ENCODE measurements at regions not wholly inside any gene's neighbourhood (a gene's known extent, or its start where the extent isn't known, plus 50 kb on each side); places are given as distances from the start of the nearest gene placed in this dataset.

DNA sequence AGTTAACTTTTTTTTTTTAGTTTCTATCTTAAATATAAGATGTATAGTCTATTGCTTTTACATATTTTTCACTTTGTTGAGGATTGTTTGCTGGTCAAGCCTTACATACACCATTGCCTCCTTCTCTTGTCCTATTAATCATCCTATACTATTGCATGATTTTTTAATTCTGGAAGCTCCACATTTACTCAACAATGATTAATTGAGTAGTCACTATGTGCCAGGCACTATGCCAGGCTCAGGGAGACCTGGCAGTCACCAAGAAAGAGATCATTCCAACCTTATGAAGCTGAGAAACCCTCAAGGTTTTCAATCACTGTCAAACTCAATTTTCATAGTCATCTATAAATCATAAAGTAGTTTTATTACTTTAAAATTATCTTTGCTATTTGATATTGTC, 626.2 kb downstream of the IGSF11 start:
- DNase-seq: no peak

GRCh38 chr3:118412503-118412902, 622.1 kb downstream of the IGSF11 start:
- DNase-seq: no peak

DNA sequence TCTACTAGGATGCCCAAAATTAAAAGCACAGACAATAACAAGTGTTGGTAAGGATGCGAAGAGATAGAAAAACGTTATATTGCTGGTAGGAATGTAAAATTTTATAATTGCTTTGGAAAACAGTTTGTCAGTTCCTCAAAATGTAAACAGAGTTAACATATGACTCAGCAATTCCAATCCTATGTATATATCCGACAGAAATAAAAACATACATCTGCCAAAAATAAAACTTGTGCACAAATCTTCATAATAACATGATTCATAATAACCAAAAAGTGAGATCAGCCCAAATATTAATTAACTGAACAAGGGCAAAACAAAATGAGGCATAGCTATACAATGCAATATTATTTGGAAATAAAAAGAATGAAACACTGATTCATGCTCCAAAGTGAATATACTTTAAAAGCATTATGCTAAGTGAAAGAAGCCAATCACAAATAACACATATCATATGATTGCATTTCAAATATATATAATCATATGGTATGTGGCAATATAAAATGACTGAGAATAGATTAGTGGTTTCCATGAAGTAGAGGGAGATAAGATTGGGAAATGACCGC, 609.3 kb downstream of the IGSF11 start:
- no peak for DNase-seq

DNA sequence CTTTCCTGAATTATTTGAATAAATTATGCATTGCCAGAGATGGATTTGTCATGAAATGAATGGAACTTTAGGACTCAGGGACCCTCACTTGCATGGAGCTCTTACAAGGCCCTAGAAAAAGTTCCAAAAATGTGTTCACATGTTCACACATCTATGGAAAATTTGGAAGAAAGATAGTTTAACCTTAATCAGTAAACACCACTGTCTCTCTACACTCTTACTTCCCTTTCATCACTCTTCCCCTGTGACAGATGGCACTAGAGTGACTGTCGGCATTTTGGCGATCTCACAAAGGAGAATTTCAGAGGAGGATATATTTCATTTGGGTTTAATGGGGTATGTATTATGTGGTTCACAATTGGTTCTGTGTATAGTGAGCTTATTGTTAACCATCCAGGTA, 600.8 kb downstream of the IGSF11 start:
- DNase-seq: no peak

DNA sequence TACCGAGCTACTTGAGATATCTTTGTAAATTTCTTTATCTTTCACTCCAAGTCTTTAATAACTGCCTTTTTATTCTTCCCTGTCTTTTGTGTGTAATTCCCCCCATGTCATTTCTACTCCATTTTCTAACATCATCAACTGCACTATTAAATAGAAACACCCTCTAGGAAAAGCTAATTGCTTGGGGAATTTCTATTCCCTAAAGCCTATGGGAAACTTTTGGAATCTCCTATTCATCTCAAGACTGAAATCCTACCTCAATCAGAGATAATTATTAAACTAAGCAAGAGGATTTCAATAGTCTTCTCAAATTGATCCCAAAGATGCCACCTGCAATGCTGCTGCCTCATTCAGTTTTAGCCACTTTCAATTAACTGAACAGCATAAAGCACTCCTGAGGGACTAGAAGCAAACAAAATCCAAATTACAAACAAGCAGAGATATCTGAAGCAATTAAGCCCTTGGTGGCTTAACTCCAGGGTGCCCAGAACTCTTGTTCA, 598.7 kb downstream of the IGSF11 start:
- DNase-seq: no peak

GRCh38 chr3:118436697-118437262, 597.9 kb downstream of the IGSF11 start:
- no peak for DNase-seq

DNA sequence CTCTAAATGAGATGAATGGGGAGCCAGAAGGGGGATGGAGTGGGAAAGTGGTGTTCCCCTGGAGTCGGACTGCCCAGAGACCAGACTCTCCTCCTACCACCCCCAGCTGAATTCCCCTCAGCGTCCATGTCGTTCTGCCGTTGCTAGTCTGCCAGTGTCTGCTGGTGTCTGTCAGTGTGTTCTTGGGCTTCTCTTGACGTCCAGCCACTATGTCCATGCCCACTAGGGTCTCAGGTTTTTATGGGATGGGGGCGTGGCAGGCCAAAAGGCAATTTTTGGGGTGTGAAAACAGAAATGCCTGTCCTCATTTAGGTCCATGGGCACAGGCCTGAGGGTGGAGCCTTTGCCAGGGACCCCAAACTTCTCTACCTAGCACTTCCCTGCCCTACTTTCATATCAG, 589.6 kb downstream of the IGSF11 start:
- no peak for DNase-seq

GRCh38 chr3:118447339-118447738, 587.3 kb downstream of the IGSF11 start:
- no peak for DNase-seq

DNA sequence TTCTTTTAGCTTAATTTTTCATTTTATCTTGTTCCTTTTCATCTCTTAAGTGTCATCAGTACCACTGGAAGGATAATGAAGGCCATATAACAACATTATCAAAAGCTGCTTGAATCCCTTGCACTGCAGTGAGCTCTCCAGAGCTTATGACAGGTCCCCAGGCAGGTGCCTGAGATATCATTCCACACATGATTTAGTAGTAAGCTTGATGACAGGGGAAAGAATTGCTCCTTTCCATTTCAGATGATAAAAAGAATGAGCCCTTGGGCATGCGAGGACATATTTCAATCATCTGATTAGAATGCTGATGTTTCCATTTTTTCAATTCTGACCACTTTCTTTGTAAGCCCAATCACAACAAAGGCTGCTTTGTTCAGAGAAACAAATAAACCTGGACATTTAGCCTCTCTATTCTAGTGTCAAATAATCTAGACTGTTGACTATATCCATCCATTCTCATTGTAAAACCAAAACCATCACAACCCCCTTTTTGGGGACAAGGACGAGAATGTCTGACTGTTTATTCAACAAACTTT, 567.8 kb downstream of the IGSF11 start:
- DNase-seq: no peak

DNA sequence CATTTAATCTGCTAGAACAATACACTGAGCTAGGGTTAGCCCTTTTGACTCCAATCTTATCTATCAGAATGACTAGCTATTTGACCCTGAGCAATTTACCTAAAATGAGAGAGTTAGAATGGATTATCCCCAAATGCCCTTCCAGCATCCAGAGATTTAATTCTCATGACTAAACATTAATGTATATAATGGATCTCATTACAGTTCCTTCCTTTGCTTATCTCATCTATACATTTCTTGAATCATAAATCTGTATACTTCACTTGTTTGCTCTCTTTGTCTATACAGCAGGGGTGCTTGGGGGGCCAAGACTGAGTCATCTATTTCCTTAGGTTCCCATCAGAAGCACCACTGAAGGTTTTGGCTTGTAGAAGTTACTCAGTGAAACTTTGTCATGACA, 565.8 kb downstream of the IGSF11 start:
- DNase-seq: no peak

- no peak for DNase-seq
These were observed 562.1 kb downstream of the IGSF11 start for GRCh38 chr3:118472586-118472985.

DNA sequence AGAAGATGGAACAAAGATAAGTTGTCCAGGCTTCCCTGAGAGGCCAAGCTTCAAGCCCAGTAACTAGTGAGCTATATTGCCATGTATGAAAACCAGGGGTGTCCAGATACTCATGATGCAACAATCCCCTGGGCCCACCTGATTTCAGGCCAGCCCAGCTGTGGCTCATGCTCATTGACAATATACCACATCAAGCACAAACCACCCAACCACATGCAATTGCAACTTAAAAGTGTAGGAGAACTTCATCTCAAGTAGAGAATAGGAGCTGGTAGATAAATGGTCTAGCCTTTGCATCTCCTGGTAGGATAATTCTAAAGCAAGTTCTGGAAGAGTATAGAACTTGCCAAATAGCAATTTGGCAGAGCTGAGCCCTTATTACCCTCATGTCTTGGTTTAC, 561.3 kb downstream of the IGSF11 start:
- no peak for DNase-seq

DNA sequence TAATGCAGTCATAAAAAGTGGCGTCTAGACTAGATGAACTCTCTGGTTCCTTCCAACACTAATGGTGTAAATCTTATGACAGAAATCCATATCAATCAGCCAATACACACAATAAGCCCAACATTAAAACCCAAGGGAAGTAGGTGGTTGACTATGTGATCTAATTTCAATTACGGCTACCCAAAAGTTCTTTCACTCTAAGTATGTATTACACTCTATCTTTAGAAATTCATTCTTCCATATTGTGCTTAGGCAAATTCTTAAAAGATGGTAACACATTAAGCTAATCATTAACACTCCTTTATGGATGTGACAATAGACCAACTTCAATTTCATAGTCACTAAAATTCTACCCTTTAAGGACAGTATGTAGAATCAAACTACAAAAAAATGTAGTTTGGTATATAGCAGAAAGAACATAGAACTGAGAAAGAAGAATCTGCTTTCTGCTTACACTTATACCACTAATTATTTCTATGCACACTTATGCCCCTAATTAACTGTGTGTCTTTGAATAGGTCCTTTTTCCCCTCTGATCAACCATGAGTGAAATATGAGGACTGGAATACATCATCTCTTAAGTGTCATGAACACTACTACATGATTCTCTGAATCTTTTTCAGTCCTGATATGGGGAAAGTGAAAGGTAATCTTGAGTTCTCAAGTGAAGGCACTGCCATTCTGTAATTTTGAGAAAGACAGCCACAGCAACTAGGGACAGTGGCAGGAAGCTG, 557.6 kb downstream of the IGSF11 start:
- DNase-seq: no peak

DNA sequence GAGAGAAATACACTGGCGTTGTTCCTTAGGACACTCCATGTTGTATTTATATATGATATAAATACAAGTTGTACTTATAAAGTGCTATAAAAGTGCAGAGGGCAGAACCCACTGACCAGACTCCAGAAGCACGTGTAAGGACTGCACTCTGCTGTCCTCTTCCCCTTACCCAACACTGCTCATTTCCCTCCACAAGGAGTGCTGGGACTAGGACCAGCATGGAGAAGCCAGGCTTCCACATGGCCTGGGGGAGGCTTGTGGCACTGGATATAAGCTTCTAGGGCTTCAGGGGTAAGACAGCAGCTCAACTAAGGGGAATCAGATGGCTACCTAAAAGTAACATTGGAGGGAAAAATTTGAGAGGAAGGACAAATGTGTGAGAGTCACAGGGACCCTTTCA, 556.9 kb downstream of the IGSF11 start:
- no peak for DNase-seq

DNA sequence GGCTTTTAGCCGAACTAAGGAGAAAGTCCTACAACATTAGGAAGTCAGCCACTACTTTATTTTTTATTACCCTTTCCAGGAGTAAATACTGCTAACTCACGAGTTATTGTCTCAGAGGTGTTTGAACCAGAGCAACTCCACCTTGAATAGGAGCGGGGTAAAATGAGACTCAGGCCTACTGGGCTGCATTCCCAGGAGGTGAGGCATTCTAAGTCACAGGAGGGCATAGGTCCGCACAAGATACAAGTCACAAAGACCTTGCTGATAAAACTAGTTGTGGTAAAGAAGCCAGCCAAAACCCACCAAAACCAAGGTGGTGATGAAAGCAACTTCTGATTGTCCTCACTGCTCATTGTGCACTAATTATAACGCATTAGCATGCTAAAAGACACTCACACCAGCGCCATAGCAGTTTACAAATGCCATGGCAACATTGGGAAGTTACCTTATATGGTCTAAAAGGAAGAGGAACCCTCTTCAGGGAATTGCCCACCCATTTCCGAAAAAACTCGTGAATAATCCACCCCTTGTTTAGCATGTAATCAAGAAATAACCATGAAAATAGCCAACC, 555.9 kb downstream of the IGSF11 start:
- DNase-seq: no peak

DNA sequence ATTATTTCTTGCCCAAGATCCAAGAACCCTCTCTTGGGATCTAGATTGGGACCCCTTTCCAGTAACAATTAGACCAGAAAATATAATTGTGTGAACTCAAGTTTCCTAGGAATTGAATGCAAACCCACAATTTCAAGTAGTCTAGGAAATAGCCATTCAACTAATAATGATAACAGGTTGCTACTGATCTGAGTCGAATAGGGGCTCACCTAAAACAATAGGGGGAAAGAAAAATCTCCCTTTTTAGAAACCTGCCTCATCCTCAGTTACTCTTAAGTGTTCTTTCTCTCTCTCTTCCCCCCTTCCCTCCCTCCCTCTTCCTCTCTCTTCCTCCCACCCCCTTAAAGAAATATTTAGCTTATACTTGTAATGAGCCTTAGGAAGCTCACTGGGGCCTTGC, 555.3 kb downstream of the IGSF11 start:
- DNase-seq: no peak

DNA sequence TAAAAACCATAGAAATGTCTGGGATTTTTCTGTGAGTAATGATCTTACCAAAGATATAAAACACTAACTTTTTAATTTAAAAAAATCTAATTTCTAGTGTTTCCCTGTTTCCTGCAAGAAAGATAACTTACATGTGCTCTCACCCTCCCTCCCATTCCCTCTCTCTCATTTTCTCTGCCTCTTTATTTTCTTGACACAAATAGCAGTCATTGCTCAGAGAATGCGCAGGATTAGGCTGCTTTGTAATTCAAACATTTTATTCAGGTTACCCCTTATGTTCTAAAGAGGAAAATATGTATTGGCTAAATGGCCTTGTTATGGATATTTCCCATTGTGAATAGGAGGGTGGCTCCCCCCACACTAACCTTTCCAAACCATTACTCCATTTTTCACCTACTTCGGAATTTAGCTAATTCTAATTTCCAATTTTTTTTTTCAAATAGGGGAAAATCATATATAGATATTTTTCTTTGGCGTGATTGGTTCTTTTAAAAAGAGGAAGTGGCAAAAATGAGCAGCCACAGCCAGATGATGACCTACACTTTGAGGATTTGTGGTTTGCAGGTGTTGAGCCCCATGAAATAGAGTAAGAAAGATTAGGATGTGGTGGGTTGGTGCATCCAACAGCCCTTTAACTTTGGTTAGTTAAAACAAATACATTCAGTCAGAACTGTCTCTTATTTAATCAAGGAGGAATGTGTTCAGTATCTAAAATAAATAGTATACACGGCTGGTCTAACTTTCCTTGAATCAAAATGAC, 554.4 kb downstream of the IGSF11 start:
- DNase-seq: no peak

GRCh38 chr3:118485693-118486092, 549.0 kb downstream of the IGSF11 start:
- DNase-seq: no peak

GRCh38 chr3:118487734-118488133, 546.9 kb downstream of the IGSF11 start:
- DNase-seq: no peak

DNA sequence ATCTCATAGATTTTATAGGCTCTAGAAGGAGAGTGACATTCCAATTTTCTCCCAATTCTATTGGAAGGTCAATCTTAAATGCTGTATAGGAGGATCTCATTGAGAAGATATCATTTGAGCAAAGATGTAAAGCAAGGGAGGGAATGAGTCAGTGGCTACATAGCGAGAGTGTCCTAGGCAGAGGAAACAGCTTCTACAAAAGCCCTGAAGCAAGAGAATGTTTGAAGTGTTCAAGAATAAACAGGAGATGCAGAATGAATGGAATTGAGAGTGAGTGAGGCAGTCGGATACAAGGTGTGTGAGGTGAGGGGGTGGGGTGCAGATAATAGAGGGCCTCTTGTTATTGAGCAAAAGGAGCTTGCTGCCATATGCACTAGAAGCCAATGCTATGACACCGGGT, 545.9 kb downstream of the IGSF11 start:
- DNase-seq: no peak

- no peak for DNase-seq
These were observed 539.4 kb downstream of the IGSF11 start for GRCh38 chr3:118495206-118495605.

DNA sequence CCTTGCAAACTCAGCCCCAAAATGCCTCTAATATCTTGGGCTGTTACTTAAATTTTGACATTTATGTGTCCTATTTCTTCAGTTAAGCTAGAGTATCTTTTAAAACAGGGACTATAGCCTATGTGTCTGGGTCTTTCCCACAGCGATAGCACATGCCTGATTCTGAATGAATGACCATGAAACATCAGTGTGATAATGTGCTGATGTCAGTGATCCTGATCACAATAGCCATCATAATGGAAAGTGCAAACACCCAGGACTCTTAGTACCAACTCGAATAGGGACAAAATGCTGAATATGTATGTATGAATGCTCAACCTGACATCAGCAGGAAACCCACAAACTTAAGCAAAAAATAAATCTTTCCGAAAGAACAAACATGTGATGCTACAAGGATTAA, 537.4 kb downstream of the IGSF11 start:
- DNase-seq: no peak

DNA sequence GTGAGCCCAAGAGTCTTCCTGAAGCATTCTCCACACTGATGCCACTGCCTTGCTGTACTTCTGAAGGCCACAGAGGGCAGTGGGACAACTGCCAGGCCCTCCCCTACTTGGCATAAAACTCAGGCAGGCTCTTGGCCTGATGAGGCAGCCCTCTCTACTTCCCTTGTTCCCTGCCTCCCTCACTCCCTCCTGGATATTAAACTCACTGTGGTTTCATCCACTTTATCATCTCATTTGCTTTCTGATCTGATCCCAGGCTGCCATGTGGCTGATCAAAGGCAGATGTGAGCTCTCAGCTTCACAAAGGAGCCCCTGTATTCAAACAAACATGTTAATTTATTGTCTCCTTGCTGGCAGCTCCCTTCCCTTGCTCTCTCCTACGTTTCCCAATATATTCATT, 533.5 kb downstream of the IGSF11 start:
- DNase-seq: no peak

Data from activated CD4-positive, alpha-beta T cell treated with anti-CD3 and anti-CD28 coated beads for 48 hours (primary cell).